ENCODE measurements at regions not wholly inside any gene's neighbourhood (a gene's known extent, or its start where the extent isn't known, plus 50 kb on each side); places are given as distances from the start of the nearest gene placed in this dataset.
"Not testable (repeated sequence)": the region's sequence is repeated elsewhere in the genome, so short reads cannot be mapped to it uniquely, and the experiment has no call there.

DNA sequence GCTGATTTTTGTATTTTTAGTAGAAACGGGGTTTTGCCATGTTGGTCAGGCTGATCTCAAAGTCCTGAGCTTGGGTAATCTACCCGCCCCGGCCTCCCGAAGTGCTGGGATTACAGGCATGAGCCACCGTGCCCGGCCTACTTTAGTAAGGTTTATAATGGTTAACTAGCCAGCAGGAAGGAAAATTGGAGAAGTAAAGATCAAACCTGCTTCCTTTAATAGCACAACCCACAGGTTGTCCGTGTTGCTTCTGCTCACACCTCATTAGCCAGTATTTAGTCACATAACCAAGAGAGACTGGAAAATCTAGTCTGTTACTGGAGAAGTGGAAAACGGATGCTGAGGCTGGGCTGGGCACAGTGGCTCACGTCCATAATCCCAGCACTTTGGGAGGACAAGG is 51.9 kb upstream of the TBL1XR1 start:
- no peak for DNase-seq (ENCODE audit: low read depth in 2 of 3, low spot score in 2 of 3)

DNA sequence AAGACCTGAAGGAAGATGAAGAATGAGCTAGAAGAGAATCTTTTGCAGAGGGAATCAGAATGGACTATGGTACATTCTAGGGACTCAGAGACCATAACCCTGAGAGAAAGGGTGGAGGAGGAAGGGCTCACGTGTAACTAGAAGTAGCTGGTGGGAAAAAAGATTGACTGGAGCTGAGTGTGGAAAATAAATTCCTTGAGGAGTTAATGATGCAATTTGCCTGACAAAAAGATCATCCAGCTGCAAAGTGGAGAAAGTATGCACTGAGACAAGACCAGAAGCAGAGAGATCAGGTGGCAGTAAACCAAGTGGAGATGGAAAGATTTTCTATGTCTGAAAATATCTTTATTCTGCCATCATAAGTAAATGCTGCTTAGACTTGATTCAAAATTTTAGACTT is 52.9 kb upstream of the TBL1XR1 start:
- DNase-seq (ENCODE audit: low read depth in 2 of 3, low spot score in 2 of 3), result no peak

DNA sequence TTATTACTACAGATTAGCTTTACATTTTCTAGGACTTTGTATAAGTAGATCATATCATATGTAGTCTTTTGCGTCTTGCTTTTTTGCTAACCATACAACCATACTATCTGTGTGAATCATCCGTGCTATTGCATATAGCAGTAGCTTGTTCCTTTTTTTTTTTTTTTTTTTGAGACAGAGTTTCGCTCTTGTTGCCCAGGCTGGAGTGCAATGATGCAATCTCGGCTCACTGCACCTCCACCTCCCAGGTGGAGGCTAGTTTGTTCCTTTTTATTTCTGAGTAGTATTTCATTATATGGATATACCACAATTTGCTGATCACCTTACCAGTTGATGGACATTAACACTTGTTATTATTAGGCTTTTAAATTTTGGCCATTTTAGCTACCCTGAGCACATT is 54.5 kb upstream of the TBL1XR1 start:
- DNase-seq (ENCODE audit: low read depth in 2 of 3, low spot score in 2 of 3), result no peak

DNA sequence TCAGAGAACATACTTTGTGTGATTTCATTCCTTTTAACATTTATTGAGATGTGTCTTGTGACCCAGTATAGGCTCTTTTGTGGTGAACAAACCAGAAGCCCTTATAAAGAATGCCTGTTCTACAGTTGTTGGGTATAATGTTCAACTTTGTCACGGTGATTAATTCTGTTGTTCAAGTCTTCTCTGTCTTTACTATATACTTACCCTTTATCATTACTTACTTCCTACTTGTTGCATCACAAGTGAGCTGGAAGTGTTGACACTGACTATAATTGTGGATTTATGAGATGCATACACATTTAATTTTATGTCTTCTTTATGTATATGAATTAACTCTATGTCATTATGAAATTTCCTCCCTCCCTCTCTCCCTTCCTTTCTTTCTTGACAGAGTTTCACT is 59.7 kb upstream of the TBL1XR1 start:
- no peak for DNase-seq (ENCODE audit: low read depth in 2 of 3, low spot score in 2 of 3)

DNA sequence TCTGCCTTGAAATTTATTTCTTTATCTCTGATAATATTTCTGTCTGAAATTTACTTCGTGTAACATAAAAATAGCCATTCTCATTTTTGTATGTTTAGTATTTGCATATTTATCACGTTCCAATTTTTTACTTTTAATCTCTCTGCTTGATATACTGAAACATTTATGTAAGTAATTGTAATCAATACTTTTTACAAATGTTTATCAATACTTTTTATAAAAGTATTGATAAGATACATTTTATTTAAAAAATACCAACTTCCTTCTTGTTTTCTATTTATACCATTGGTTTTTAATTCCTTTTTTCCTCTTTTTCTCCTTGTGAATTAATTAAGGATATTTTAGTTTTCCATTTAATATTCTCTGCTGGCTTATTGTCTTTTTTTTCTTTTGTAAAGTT is 60.3 kb upstream of the TBL1XR1 start:
- DNase-seq (ENCODE audit: low read depth in 2 of 3, low spot score in 2 of 3), result no peak

DNA sequence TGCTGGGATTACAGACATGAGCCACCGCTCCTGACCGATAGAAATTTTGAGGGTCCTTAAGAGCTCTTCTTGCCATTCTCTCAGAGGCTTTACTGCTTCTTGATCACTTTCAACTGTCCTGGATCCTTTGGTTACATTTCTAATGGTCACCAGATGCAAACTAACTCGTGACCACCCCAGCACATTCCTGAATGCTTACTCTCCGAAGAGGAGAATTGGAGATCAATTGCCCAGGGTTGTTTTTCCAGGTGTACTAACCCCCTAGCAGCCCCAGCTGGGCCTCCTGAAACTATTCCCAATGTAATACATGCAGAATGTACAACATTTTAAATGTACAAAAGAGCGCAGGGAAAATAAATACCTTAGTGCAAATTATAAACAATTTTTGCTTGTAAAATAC is 65.1 kb upstream of the TBL1XR1 start:
- DNase-seq (ENCODE audit: low read depth in 2 of 3, low spot score in 2 of 3), result no peak

DNA sequence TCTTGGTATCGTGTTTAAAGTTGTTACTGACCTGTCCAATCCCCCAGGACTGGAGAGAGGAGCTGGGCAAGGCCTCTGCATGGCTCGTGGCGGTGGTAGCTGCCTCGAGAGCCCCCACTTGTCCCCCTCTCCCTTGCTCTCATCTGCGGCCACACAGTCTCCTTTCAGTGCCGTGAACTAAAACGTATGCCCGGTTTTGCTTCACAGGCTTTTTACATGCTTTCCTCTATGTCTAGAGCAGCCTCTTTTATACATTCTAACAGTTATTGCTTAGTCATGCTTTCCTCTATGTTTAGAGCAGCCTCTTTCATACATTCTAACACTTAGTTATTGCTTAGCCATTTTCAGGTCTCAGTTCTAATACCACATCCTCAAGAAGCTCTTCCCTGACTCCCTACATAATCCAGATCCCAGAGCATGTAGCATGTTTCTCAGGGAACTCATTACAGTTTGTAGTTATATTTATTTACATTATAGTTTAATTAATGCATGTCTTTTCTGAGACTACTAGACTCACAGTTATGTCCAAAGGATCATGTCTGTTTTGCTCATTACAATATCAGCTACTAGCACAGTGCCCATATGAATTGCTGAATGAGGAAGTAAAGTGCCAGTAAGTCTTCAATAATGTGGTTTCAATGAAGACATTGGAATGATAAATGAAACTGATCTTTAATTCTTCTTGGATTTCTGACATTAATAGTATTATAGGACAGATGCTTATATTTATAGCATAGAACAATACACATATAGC is 66.5 kb upstream of the TBL1XR1 start:
- no peak for DNase-seq (ENCODE audit: low read depth in 2 of 3, low spot score in 2 of 3)

DNA sequence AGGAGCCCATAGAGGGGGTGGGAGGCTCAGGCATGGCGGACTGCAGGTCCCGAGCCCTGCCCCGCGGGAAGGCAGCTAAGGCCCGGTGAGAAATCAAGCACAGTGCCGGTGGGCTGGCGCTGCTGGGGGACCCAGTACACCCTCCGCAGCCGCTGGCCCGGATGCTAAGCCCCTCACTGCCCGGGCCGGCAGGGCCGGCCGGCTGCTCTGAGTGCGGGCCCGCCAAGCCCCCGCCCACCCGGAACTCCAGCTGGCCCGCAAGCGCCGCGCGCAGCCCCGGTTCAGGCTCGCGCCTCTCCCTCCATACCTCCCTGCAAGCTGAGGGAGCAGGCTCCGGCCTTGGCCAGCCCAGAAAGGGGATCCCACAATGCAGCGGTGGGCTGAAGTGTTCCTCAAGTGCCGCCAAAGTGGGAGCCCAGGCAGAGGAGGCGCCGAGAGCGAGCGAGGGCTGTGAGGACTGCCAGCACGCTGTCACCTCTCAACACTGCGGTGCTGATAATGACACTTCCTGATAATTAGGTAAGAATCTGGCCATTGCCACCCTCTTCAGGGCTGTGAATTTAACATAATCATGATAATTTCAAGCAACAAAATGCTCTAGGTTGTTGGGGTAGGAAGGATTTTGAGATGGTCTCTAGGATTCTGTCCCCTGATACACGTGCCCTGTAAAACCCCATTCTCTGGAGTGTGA is 74.7 kb upstream of the TBL1XR1 start:
- DNase-seq (ENCODE audit: low read depth in 2 of 3, low spot score in 2 of 3), result not testable (repeated sequence)

DNA sequence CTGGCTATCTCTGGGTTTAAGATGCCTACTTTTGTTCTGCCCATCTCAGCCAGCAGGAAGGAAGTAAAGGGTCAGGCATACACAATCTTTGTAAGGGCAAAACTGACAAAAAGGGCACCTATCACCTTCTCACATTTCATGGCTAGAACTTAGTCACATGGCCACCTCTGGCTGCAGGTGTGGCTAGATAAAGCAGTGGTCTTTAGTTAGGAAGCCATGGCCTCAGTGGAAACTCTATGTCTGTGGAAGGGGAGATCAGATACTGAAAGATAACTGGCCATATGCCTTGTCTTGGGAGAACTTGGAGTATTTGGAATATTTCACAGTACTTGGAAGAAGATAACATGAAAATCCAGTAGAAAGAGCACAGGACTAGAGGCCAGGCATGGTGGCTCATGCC is 80.7 kb upstream of the TBL1XR1 start:
- DNase-seq (ENCODE audit: low read depth in 2 of 3, low spot score in 2 of 3), result no peak

DNA sequence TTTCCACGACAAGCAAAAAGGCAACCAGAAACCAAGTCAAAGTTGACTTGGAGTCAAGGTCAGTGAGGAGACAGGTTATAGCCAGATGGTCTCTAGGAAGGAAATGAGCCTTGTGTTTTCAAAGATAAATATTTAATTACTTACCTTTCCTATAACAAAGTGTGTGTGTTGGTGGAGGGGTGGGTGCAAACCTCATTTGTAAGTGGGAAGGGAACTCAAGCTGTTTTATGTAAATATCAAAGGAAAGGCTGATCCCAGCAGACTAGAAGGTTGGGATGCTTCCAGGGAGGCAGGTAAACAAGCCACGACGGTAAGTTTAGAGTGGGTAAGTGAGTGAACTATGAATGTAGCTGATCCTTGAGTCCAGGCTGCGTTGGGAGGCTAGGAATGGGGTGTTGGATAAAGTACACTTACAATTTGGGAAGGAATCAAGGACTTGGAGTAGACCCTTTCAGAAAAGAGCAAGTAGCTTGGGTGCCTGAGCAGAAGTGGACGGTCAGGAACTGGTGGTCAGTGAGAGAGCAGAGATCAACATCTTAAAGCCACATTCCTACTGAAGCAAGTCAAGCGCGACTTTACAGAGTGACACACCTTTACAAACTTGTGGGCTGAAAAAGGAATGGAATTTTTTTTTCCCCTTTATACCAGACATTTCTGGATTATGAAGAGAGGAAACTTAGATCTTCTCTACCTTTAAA is 82.0 kb upstream of the TBL1XR1 start:
- DNase-seq (ENCODE audit: low read depth in 2 of 3, low spot score in 2 of 3), result no peak

DNA sequence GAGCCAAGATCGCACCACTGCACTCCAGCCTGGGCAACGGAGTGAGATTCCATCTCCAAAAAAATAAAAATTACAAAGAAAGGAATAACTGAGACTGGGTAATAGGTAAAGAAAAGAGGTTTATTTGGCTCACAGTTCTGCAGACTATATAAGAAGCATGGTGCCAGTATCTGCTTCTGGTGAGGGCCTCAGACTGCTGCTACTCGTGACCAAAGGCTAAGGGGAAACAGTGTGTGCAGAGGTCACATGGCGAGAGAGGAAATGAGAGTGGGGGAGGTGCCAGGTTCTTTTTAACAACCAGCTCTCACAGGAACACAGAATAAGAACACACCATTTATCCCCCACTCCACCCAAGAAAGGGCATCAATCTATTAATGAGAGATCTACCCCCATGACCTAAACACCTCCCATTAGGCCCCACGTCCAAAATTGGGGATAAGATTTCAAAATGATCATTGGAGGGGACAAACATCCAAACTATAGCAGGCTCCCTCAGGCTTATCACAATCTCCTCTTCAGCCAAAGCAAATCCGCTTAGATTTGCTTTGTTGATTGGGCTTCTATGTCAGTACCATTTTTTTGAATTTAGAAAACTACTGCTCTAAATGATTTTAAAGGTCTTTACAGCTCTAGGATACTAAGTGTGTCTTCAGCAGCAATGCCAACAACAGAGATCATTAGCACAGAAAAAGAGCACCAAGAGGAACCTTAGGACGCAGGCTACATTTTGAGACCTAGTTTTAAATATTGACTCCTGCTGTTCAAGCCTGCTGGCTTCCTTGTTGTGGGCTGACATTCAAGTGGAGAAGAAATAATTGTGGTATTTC is 84.2 kb upstream of the TBL1XR1 start:
- no peak for DNase-seq (ENCODE audit: low read depth in 2 of 3, low spot score in 2 of 3)

DNA sequence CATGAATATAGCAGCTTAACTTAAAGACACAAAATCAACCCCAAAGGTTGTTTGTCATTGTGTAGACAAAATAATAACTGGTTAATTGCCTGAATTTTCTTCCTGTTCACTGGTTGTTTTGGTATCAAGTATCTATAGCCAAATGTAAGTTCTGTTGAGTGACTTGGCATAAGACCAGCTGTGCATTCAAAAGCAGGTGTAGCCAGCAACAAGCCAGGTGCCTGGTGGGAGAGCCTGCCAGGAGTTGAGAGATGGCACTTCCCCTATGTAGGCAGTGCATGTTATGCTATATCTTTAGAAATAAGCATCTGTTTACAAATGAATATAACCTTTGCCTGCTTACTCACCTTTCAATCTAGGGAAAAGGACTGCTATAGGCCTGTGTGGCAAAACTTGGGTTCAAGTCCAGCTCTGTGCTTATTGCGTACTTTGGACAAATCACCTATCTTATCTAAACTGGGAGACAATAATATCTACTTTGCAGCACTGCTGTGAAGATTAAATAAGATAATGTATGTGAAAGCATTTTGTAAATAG is 84.9 kb upstream of the TBL1XR1 start:
- DNase-seq (ENCODE audit: low read depth in 2 of 3, low spot score in 2 of 3), result no peak

DNA sequence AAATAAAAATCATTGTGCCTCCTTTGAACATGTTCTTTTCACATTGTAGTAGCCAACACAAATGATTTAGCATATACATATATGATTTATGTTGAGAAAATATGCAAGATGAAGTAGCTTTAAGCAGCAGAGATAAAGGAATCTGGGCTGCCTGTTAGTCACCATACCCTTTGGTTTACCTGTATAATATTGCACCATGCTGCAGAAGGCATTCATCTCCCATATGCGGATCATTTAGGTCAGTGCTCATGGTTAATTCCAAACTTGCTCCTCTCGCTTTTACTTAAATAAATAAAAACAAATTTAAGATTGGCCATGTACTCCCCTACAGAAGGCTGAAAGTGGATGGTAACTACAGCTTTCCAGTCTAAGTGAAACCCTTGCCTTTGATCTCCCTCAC is 86.7 kb upstream of the TBL1XR1 start:
- no peak for DNase-seq (ENCODE audit: low read depth in 2 of 3, low spot score in 2 of 3)

DNA sequence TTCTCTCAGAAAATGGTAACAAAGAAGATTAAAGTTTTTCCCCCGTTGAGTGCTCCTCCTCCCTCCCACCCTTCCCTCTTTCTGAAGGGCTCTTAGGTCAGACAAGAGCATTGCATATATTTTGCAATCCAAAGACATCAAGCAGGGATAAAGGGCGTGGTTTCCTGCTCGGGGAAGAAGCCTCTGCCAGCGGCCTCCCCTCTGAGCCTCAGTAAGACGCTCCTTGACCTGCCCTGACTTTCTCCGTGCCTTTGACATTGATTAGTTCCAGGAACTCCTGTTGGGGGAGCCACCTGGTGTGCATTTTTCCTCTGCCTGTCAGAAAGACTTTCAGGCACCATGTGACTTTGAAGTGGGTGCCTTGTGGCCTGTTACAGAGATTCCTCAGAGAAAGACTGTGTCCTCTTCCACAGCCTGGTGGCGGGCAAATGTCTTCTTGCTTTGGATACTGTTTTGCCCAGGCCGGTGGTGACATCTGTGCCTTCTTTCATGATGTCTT is 87.2 kb upstream of the TBL1XR1 start:
- peak in 1 of 3 experiments; percentile 5 for DNase-seq (ENCODE audit: low read depth in 2 of 3, low spot score in 2 of 3)

DNA sequence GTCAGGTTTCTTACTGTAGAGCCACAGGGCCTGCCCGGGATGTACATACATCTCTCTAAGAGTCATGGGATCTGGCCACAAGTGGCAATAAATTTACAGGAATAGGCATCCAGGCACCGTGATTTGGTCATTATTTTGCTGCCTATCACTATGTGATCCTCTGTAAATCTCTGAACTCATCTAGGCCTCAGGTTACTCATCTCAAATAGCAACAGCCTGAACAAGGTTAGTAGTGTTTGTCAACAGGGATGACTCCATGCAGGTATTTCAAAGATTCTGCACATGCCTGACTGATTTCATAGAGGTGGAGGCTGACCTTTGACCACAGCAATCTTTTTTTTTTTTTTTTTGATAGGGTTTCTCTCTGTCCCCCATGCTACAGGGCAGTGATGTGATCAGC is 88.8 kb upstream of the TBL1XR1 start:
- no peak for DNase-seq (ENCODE audit: low read depth in 2 of 3, low spot score in 2 of 3)

DNA sequence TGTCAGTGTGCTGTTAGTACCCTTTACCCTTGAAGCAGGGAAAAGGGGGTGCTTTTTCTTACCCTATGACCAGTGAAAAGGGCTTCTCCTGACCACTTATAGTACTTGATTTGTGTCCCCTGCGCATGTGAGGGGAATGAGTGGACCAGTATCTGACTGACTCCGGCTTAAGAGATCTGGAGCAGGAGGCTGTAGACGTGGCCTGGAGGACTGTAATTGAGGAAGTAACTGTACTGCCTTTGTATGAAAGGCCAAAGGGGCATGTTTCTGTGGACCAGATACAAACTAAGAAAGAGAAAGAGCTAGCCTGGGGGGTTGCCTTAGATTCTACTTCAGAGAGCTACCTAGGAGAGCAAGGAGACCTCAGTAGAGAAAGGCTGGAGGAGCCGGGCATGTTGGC is 89.9 kb upstream of the TBL1XR1 start:
- no peak for DNase-seq (ENCODE audit: low read depth in 2 of 3, low spot score in 2 of 3)

DNA sequence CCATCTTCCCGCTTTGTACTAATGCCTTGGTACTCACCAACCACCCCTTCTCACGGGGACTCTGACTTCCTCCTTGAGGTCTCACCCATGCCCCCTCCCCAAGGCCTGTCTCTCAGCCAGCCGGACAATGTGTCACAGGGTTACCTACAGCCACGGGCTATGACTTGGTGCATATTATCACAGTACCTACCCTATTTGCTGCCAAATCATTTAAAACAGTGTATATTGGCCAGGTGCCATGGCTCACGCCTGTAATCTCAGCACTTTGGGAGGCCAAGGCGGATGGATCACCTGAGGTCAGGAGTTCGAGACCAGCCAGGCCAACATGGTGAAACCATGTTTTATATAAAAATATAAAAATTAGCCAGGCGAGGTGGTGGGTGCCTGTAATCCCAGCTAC is 93.4 kb upstream of the TBL1XR1 start:
- DNase-seq (ENCODE audit: low read depth in 2 of 3, low spot score in 2 of 3), result no peak

DNA sequence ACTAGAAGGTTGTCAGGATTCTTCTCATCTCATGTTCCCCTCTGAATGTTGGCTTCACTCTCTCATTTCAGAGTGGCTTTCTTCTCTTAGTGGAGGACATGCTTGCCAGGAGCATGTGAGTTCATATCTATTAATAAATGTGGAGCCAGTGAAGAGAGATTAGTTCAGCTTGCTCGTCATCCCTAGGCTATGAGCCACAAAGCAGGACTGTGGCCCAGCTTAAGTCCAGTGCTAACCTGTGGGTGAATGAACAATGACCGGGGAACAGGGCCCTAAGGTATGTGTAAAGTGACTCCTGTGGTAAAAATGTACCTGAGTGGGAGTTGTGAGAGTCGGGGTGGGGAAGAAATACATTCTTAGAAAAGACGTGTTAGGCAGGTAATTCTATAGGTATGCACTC is 96.9 kb upstream of the TBL1XR1 start:
- DNase-seq (ENCODE audit: low read depth in 2 of 3, low spot score in 2 of 3), result no peak

DNA sequence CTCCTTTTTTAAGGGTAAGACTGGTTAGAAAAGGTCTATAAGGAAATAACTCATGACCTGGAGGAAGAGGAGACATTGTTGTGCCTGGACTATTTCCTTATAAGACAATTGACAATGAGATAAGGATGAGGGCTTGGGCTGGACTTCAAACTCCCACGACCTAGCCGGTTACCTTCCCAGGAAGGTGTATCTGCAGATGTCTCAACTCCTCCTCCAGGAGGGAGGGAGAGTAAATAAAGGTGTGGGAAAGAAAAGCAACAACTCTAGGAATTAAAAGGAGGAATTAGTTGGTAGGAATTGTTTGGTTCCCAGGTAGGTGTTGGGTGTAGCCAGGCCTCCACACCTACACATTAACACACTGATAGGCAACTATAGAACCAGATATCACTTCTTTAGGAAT is 97.8 kb upstream of the TBL1XR1 start:
- DNase-seq (ENCODE audit: low read depth in 2 of 3, low spot score in 2 of 3), result no peak

DNA sequence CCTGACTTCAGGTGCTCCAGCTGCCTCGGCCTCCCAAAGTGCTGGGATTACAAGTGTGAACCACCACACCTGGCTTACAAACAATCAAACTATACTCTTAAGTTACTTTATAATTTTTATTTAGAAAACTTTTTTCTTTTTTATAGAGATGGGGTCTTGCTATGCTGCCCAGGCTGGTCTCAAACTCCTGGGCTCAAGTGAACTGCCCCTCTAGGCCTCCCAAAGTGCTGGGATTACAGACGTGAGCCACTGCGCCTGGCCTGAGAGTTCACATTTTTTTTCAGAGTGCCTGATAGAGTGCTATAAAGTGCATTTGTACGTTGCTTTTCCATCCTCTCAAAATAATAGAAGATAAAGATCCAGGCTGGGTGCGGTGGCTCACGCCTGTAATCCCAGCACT is 102.0 kb upstream of the TBL1XR1 start:
- DNase-seq (ENCODE audit: low read depth in 2 of 3, low spot score in 2 of 3), result no peak

Data from activated CD8-positive, alpha-beta memory T cell treated with anti-CD3 and anti-CD28 coated beads for 48 hours (primary cell).